Calu3 (cell line): ENCODE measurements at regions not wholly inside any gene's neighbourhood (a gene's known extent, or its start where the extent isn't known, plus 50 kb on each side); places are given as distances from the start of the nearest gene placed in this dataset.

Experiments used
- BruUV-seq: library from RNA; stranded (reverse); fragments of 400-500 nt; replicated peaks from 2 replicates; lab custom pipeline; 2021; lab: Mats Ljungman, UMichigan
- CTCF ChIA-PET: fragments of 300-600 bp; sonication (Branson Sonifier 250); formaldehyde crosslinking; loops from one replicate; lab custom pipeline; 2022; ENCODE audit warnings: antibody characterized with exemption; lab: Charles Lee
- DNase-seq: peaks from one replicate; pipeline ENCODE4 v3.0.0; 2022
- H3K27ac Mint-ChIP-seq: one replicate; pipeline ENCODE4 v1.8.0; 2022; ENCODE audit warnings: mixed read lengths; ENCODE audit not compliant: unreplicated experiment
- H3K27me3 Mint-ChIP-seq: one replicate; pipeline ENCODE4 v1.8.0; 2022; ENCODE audit warnings: mixed read lengths; ENCODE audit not compliant: unreplicated experiment
- H3K36me3 Mint-ChIP-seq: one replicate; pipeline ENCODE4 v1.8.0; 2022; ENCODE audit warnings: mild to moderate bottlenecking, moderate library complexity, mixed read lengths; ENCODE audit not compliant: insufficient read depth, unreplicated experiment
- H3K4me1 Mint-ChIP-seq: one replicate; pipeline ENCODE4 v1.8.0; 2022; ENCODE audit warnings: mild to moderate bottlenecking, low read depth, mixed read lengths; ENCODE audit not compliant: unreplicated experiment
- H3K4me3 Mint-ChIP-seq: one replicate; pipeline ENCODE4 v1.8.0; 2022; ENCODE audit warnings: mild to moderate bottlenecking, low read depth, moderate library complexity, mixed read lengths; ENCODE audit not compliant: unreplicated experiment
- H3K9me3 Mint-ChIP-seq: one replicate; pipeline ENCODE4 v1.8.0; 2022; ENCODE audit warnings: low read depth, mixed read lengths; ENCODE audit not compliant: unreplicated experiment
- intact Hi-C: fragments of 100-400 bp; cut with micrococcal nuclease; formaldehyde crosslinking; loops from one replicate; pipeline ENCODE4 v1.10.0; 2022; ENCODE audit not compliant: unreplicated experiment
- TF ChIP-seq, protein P1 (sequence below): fragments of 200-600 bp; IDR thresholded peaks from one replicate; pipeline ENCODE4 v1.8.0; 2022; ENCODE audit warnings: antibody characterized with exemption; ENCODE audit not compliant: unreplicated experiment

DNA sequence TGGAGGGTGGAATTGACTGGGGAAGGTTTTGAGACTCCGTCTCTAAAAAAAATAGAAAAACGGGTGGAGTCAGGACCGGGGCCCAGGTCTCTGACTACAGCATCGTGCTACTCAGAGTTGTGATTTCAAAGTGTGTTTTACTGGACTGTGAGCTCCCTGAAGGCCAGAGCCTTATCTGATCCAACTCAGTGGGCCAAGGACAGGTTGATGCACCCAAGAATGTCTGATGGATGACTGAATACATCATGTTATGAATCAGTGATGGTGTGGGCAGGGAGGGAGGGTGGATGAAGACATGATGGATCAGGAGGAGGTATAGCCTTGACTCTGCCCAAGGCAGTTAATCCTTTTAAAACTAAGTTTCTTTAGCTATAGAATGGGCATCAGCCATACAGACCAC, 81.6 kb downstream of the FOXD2 start:
- CTCF ChIA-PET = interaction anchor here (0.9 to 1.4 kb wide), 3 partner anchors 70 to 207 kb away, joined by 3 to 7 read pairs (median 5); partner anchors contain the start of gene FOXD2
- intact Hi-C loops = no loop called here
- Mint-ChIP-seq H3K9me3 (no peaks in the 10 kb centered on the region), H3K27ac (no peak overlapping the region), H3K36me3 (no peaks in the 10 kb centered on the region), H3K4me1 (peaks cover 6% of the 10 kb centered on the region), H3K4me3 (no peak overlapping the region), H3K27me3 (peaks cover 44% of the 10 kb centered on the region)
- DNase-seq = no peak
- no TSS peak for BruUV-seq
- TF ChIP-seq, protein P1, sequence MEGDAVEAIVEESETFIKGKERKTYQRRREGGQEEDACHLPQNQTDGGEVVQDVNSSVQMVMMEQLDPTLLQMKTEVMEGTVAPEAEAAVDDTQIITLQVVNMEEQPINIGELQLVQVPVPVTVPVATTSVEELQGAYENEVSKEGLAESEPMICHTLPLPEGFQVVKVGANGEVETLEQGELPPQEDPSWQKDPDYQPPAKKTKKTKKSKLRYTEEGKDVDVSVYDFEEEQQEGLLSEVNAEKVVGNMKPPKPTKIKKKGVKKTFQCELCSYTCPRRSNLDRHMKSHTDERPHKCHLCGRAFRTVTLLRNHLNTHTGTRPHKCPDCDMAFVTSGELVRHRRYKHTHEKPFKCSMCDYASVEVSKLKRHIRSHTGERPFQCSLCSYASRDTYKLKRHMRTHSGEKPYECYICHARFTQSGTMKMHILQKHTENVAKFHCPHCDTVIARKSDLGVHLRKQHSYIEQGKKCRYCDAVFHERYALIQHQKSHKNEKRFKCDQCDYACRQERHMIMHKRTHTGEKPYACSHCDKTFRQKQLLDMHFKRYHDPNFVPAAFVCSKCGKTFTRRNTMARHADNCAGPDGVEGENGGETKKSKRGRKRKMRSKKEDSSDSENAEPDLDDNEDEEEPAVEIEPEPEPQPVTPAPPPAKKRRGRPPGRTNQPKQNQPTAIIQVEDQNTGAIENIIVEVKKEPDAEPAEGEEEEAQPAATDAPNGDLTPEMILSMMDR = no peak

DNA sequence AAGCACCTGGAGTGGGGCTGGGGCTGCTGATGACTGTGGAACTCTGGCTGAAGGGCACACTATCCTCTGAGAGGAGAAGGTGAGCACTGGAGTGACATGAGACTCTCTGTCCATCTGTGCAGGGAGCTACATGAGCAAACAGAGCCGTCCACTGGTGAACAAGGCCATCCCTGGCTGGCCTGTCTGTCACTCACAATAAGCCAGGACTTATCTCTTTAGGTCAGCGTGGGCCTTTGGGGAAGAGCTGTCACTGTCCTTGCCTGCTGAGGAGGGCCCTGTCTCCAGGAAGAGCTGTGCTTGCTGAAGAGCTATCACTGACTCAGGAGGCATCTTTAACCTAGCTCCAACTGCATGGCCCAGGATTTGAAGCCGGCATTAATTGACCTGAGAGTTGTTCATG, 82.1 kb downstream of the FOXD2 start:
- Mint-ChIP-seq H3K9me3 (no peaks in the 10 kb centered on the region), H3K27ac (no peak overlapping the region), H3K36me3 (no peaks in the 10 kb centered on the region), H3K27me3 (peaks cover 48% of the 10 kb centered on the region), H3K4me3 (no peak overlapping the region), H3K4me1 (peaks cover 7% of the 10 kb centered on the region)
- CTCF ChIA-PET = interaction anchor here (0.9 to 1.4 kb wide), 3 partner anchors 71 to 206 kb away, joined by 3 to 7 read pairs (median 5); partner anchors contain the start of gene FOXD2
- TF ChIP-seq, protein P1 = no peak
- no peak for DNase-seq
- BruUV-seq = no TSS peak
- intact Hi-C loops = no loop called here

DNA sequence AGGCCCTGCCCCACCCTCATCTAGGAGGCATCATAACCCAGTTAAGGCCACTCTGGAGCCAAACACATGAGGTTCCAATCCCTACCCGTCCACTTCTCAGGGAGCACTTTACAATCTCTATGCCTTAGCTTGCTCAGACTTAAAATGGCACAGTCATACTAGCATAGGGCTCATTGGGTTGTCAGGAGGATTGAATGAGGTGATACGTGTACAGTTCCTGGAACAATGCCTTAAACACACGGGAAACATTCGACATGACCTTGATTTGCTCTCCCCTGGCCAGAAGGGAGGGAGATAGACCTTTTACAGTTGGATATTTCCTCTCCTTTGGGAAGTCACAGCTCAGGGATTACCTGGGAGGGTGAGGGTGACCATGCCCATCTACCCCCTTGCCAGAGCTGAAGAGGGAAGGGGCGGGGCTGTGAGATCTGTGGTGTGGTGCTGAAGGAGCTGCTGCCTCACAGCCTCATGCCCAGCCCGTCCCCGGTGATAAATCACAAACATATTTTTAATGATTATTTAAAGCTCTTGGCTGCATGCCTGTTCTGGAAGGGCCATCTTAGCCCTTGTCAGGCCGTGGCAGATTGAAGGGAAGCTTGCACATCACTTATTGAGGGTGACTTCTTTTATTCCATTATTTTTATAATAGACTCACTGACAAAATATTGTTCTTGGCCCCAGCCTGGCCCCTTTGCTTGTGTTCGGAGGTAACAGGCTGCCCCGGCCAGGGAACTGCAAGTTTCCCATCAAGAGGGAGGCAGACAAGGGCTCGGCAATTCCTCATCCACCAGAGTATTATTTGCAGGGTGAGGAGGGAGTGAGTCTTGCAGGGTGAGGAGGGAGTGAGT, 83.4 kb downstream of the FOXD2 start:
- DNase-seq = no peak
- TF ChIP-seq, protein P1 = no peak
- H3K4me1 Mint-ChIP-seq = peaks cover 7% of the 10 kb centered on the region
- H3K4me3 Mint-ChIP-seq = no peak overlapping the region
- CTCF ChIA-PET = interaction anchor here (0.6 kb wide), 1 partner anchor 84 kb away, joined by 3 read pairs; no protein-coding TSS in a partner anchor
- BruUV-seq = no TSS peak
- intact Hi-C loops = no loop called here
- H3K9me3 Mint-ChIP-seq = no peaks in the 10 kb centered on the region
- H3K36me3 Mint-ChIP-seq = no peaks in the 10 kb centered on the region
- H3K27ac Mint-ChIP-seq = no peak overlapping the region
- H3K27me3 Mint-ChIP-seq = peaks cover 45% of the 10 kb centered on the region

DNA sequence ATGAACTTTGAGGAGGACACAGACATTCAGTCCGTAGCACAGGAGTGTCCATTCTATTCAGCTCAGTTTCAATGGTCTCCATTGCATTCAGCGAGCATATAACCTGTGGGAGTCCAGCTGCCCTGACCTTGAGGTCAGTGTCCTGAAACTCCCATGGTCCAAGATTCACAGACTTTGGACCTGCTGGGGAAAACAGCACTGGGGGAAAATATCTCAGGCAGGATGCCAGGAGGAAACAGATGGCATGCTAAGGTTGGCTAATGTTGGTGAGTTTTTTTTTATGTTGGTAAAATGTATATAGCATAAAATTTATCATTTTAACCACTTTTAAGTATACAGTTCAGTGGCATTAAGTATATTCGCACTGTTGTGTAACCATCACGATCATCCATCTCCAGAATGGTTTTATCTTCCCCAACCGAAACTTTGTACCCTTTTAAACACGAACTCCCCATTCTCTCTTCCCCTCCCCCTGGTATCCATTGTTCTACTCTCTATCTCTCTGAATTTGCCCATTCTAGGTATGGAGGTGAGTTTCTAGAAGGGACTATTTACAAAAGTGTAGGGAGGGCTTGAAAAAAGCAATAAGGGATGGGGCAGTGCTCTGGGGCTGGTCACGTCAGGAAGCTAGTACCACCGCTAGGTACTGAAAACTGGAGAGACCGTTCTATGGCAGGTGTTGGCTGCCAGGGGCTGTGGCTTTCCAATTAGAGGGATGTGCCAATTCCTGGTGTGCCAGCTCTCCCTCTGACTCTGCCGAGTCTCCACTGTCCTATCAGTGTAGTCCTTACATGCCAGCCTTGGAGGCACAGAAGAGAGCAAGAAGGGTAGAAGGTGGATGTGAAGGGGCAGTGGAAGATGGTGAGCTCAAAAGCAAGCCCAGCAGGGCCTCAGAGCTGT, 85.3 kb downstream of the FOXD2 start:
- no TSS peak for BruUV-seq
- H3K36me3 Mint-ChIP-seq = no peaks in the 10 kb centered on the region
- TF ChIP-seq, protein P1 = no peak
- H3K27me3 Mint-ChIP-seq = peaks cover 25% of the 10 kb centered on the region
- no peak overlapping the region for H3K27ac Mint-ChIP-seq
- H3K4me1 Mint-ChIP-seq = peaks cover 15% of the 10 kb centered on the region
- intact Hi-C loops = no loop called here
- H3K4me3 Mint-ChIP-seq = no peak overlapping the region
- no peaks in the 10 kb centered on the region for H3K9me3 Mint-ChIP-seq
- CTCF ChIA-PET = no interaction called here
- DNase-seq = no peak
